GM23248 (cell line): ENCODE measurements at regions not wholly inside any gene's neighbourhood (a gene's known extent, or its start where the extent isn't known, plus 50 kb on each side); places are given as distances from the start of the nearest gene placed in this dataset.

ENCODE experiments used
- EZH2 ChIP-seq: fragments of 200-600 bp; sonication (generic); IDR thresholded peaks from 2 replicates; pipeline ENCODE4 v1.6.1; 2018; ENCODE audit warnings: antibody characterized with exemption, mild to moderate bottlenecking; ENCODE audit not compliant: insufficient read depth, poor library complexity, severe bottlenecking
- EZH2phosphoT487 ChIP-seq: fragments of 200-600 bp; sonication (generic); IDR thresholded peaks from 2 replicates; pipeline ENCODE4 v1.6.1; 2018; ENCODE audit warnings: antibody characterized with exemption, moderate library complexity, mild to moderate bottlenecking, low read depth; ENCODE audit not compliant: insufficient read depth

DNA sequence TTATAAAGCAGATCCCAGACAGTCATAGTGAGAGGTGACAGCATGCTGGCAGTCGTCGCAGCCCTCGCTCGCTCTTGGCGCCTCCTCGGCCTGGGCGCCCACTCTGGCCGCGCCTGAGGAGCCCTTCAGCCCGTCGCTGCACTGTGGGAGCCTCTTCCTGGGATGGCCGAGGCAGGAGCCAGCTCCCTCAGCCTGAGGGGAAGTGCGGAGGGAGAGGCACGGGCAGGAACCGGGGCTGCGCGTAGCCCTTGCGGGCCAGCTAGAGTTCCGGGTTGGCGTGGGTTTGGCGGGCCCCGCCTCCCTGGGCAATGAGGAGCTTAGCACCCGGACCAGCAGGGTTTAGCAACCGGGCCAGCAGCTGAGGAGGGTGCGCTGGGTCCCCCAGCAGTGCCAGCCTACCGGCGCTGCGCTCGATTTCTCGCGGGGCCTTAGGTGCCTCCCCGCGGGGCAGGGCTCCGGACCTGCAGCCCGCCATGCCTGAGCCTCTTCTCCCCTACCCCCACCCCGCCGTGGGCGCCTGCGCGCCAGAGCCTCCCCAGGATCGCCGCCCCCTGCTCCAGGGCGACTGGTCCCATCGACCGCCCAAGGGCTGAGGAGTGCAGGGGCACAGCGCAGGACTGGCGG lies 451.2 kb upstream of the DCN start:
- no peak for TF ChIP-seq EZH2phosphoT487
- TF ChIP-seq EZH2: no peak
